GM10266 (cell line): ENCODE measurements at regions not wholly inside any gene's neighbourhood (a gene's known extent, or its start where the extent isn't known, plus 50 kb on each side); places are given as distances from the start of the nearest gene placed in this dataset.

Experiments used
- DNase-seq: peaks from one replicate; pipeline ENCODE4 v3.0.0; 2012; ENCODE audit errors: extremely low spot score
- CTCF ChIP-seq: IDR thresholded peaks from 2 replicates; pipeline ENCODE4 v1.5.1; 2012; ENCODE audit warnings: mild to moderate bottlenecking, low read depth; ENCODE audit not compliant: control insufficient read depth, insufficient read depth; ENCODE audit errors: missing control alignments

DNA sequence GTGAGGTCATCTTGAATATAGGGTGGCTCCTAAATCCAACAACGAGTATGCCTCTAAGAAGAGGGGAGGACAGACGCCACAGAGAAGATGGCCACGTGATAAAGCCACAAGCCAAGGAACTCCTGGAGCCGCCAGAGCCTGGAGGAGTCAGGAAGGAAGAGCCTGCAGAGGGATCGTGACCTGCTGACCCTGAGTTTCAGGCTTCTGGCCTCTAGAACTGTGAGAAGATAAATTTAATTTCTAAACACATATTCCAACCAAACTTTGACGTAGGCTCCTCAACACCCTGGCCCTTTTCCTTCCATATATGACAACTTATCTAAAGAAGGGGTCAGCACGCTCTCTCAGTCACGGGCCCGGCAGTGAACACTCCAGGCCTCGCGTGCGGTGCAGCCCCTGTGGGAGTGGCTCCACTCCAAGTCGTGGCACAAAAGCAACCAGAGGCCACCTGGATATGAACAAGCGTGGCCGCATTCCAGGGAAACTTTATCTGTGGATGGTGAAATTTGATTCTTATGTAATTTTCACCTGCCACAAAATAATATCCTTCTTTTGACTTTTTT is 138.6 kb upstream of the AJAP1 start:
- no peak for TF ChIP-seq CTCF
- no peak for DNase-seq

DNA sequence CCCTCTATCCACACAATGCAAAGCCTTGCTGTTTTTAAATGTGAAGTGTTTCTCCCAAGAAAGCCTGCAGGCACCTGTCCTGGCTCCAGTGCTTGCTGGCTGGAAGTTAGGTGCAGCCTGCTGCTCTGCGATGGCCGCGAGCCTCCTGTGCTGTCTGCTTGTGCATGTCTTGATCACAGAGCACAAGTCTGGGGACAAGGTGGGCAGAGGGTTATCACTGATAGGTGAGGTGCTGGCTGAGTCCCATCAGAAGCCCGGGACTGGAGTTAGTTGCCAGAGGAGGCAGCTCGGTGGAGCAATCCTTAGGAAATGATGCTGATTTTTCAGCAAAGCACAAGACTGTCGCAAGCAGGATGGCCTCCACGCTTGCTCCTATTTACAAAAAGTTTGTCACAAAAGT is 137.8 kb upstream of the AJAP1 start:
- no peak for DNase-seq
- TF ChIP-seq CTCF: no peak

GRCh38 chr1:4517186-4517954 is 137.0 kb upstream of the AJAP1 start:
- no peak for TF ChIP-seq CTCF
- no peak for DNase-seq

DNA sequence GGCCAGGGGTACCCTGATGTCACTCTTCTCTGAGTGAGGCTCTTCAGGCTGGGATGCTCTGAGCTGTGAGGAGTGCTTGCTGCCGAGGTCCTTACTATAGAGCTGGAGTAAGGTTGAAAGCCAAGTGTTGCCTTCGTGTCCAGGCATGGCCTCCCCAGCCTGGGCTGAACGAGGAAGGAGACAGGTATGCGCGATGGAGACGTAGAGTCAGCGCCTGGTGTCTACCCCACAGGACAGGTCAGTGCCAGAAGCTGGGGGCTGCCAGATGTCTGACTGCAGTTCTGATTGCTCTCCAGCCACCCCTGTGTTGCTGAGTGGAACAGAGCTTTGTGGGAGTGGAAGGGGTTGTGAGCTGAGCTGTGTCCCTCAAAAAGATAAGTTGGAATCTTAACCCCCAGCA is 135.8 kb upstream of the AJAP1 start:
- TF ChIP-seq CTCF: no peak
- DNase-seq: no peak

DNA sequence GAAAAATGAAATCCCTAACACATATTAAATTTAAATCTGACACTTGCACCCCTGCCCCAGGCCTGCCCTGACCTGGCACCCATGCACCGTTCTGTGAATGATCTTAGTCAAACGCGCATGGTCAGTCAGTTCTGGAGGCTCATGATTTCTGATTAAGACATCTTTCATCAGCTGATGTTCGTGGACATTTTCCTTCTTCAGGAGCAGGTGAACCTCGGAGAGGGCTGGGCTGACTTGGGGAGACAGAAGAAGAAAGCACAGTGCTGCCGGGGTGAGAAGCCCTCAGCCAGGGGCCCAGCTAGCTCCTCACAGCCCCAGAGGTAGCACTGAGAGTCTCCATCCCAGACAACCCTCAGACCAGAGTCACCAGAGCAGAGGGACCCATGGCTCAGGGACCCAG is 134.5 kb upstream of the AJAP1 start:
- no peak for DNase-seq
- no peak for TF ChIP-seq CTCF

- no peak for DNase-seq
- TF ChIP-seq CTCF: no peak
Observed at GRCh38 chr1:4523551-4523950, 130.9 kb upstream of the AJAP1 start.

DNA sequence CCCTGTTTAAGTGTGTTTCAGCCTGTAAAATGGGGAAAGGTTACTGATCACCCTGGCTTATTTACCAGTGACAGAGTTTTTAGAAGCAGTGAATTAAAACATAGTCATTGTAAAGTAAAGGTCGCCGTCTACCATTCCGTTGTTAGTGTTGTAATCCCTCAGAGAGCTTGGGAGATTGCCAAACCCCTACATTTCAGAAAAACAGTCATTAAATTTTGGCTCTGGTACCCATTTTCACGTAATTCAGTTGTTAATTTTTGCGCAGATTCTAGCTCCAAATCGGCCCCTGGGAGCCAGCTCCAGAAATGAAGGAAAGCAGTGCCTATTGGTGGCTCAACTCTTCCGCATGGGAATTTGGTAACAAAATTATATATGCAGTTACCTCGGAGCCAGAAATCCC is 127.7 kb upstream of the AJAP1 start:
- no peak for DNase-seq
- TF ChIP-seq CTCF: no peak
